ENCODE measurements at regions not wholly inside any gene's neighbourhood (a gene's known extent, or its start where the extent isn't known, plus 50 kb on each side); places are given as distances from the start of the nearest gene placed in this dataset.

DNA sequence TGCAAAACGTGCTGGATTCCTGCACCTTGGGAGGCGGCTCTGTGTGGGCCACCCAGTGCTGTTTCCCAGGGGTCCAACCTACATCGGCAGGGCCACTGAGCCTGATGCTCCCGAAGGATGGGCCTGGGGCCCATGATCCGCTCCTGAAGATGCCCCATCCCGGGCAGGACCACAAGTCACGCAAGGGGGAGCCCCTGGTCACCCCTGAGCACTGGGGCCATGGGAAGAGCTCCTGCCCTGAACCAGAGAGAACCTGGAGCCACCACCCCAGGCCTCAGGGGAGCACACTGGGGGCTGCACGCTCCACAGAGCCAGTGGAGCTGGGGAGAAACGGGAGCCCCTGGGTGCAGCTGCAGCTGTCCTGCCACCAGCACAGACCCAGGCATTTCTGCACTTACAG, 124.6 kb upstream of the SFSWAP start:
- Histone ChIP-seq H3K27ac (no peak overlapping the region), H3K4me1 (no peaks in the 10 kb centered on the region), H3K9me3 (no peaks in the 10 kb centered on the region), H3K36me3 (no peaks in the 10 kb centered on the region), H3K4me3 (no peak overlapping the region), H3K27me3 (peaks cover 0 to 10% (median 4%) of the 10 kb centered on the region in 3 donors)
- no peak for ATAC-seq
- DNase-seq = no peak
- intact Hi-C loops (cut with DNase I; ENCODE audit: low total_unique reads) (no loop called here), in situ Hi-C loops (cut with MboI; ENCODE audit: low sequenced_read_pairs in 4 of 4) (no loop called here)
- no peak for TF ChIP-seq POLR2A (IDR thresholded peaks at IDR 0.05)
- no peak for TF ChIP-seq CTCF (IDR thresholded peaks at IDR 0.05 in 4 of 5, conservative IDR thresholded peaks at IDR 0.05 in 1 of 5)

DNA sequence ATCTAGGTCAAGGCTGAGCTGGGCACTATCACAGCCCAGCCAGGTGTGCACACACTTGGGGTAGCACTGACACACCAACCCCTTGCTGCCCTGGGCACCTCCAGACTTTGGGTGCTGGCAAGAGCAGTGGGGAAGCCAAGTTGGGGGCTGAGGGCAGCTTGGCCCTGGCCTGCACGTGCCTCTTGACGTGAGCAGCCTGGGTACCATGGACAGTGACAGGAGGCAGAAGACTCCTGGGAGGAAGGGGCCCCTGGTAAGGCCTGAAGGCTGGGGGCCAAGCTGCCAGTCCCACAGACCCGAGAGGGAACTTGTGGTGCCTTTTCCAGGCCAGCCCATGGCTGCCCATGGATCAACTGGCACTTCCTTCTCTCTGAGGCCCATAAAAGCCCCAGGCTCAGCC, 124.1 kb upstream of the SFSWAP start:
- DNase-seq = no peak
- in situ Hi-C loops (cut with MboI; ENCODE audit: low sequenced_read_pairs in 4 of 4) = no loop called here
- no peaks in the 10 kb centered on the region for H3K4me1 ChIP-seq
- TF ChIP-seq POLR2A (IDR thresholded peaks at IDR 0.05) (no peak), CTCF (IDR thresholded peaks at IDR 0.05 in 4 of 5, conservative IDR thresholded peaks at IDR 0.05 in 1 of 5) (no peak)
- no peak overlapping the region for H3K4me3 ChIP-seq
- intact Hi-C loops (cut with DNase I; ENCODE audit: low total_unique reads) = no loop called here
- H3K9me3 ChIP-seq = no peaks in the 10 kb centered on the region
- ATAC-seq = no peak
- H3K36me3 ChIP-seq = no peaks in the 10 kb centered on the region
- peaks cover 0 to 10% (median 4%) of the 10 kb centered on the region in 3 donors for H3K27me3 ChIP-seq
- no peak overlapping the region for H3K27ac ChIP-seq

DNA sequence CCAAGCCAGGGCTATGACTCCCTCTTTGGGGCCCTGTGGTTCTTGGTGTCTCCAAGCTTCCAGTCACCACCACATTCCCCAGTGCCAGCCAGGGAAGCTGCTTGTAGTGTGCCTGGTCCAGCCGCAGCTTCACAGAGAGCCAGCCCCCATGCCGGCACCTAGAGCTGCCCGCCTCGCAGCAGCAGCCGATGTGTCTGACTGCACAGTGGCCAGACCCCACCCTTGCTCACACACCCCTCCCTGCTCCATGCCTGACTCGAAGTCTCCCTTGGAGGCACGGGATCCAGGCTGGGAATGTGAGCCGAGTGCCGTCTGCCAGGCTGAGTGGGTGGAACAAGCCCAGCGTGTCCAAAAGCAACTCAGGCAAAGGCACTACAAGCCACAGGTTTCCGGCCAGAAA, 123.3 kb upstream of the SFSWAP start:
- ATAC-seq = no peak
- H3K9me3 ChIP-seq = no peaks in the 10 kb centered on the region
- no peak overlapping the region for H3K27ac ChIP-seq
- intact Hi-C loops (cut with DNase I; ENCODE audit: low total_unique reads) = no loop called here
- H3K4me3 ChIP-seq = no peak overlapping the region
- H3K27me3 ChIP-seq = peaks cover 0 to 10% (median 4%) of the 10 kb centered on the region in 3 donors
- no peaks in the 10 kb centered on the region for H3K4me1 ChIP-seq
- no peaks in the 10 kb centered on the region for H3K36me3 ChIP-seq
- no peak for TF ChIP-seq POLR2A (IDR thresholded peaks at IDR 0.05)
- no peak for TF ChIP-seq CTCF (IDR thresholded peaks at IDR 0.05 in 4 of 5, conservative IDR thresholded peaks at IDR 0.05 in 1 of 5)
- DNase-seq = no peak
- in situ Hi-C loops (cut with MboI; ENCODE audit: low sequenced_read_pairs in 4 of 4) = no loop called here

DNA sequence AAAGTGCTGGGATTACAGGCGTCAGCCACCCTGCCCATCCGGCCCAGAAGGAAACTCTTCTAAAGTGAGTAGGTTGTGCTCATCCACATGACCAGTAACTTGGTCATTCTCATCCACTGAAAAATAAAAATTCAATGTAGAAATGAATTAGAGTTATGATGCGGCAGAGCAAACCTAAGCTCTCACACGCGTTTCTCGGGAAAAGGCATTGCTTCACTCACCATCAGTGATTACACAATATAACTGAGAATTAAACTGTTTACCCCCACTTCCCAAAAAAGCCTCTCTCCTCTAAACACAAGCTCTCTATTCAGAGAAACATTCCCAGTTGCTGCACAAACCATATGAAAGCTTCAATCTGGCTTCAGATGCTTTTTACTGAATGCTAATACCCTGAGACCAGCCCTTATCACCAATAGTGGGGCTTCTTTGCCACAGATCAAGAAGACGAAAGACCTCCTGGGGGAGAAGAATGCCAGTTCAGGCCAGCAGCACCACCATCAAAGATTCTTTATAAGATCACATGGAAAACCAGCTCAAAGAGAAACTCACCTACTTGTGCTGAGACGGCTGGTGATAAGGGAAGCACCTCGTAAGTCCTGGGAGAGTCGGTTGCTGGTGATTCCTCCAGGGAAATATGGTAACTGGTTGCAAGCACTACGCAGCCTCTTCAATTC, 121.5 kb upstream of the SFSWAP start:
- Histone ChIP-seq H3K27me3 (peaks cover 0 to 4% (median 0%) of the 10 kb centered on the region in 3 donors), H3K4me3 (no peak overlapping the region), H3K9me3 (no peaks in the 10 kb centered on the region), H3K36me3 (no peaks in the 10 kb centered on the region), H3K27ac (no peak overlapping the region), H3K4me1 (no peaks in the 10 kb centered on the region)
- ATAC-seq = no peak
- intact Hi-C loops (cut with DNase I; ENCODE audit: low total_unique reads) = no loop called here
- DNase-seq = no peak
- in situ Hi-C loops (cut with MboI; ENCODE audit: low sequenced_read_pairs in 4 of 4) = no loop called here
- TF ChIP-seq POLR2A (IDR thresholded peaks at IDR 0.05) (no peak), CTCF (IDR thresholded peaks at IDR 0.05 in 4 of 5, conservative IDR thresholded peaks at IDR 0.05 in 1 of 5) (no peak)

DNA sequence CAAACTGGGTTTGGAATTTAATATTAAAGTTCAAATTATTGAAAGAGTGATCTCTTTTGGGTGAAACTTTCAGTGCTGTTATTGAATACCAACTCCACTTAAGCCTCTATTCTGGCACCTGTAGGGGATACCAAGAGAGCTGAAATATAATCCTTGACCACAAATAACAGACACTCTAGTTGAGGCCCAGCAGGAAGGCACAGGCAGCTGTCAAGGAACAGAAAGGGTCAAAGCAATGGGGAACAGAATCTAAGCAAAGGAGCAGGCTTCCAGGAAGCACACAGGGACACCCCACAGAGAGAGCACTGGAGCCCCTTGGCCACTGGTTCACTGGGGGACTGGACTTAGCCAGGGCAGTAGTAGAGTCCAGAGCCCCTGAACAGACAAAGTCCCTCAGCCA, 120.9 kb upstream of the SFSWAP start:
- no peaks in the 10 kb centered on the region for H3K4me1 ChIP-seq
- H3K4me3 ChIP-seq = no peak overlapping the region
- DNase-seq = no peak
- in situ Hi-C loops (cut with MboI; ENCODE audit: low sequenced_read_pairs in 4 of 4) = no loop called here
- H3K27ac ChIP-seq = no peak overlapping the region
- H3K9me3 ChIP-seq = no peaks in the 10 kb centered on the region
- ATAC-seq = no peak
- TF ChIP-seq POLR2A (IDR thresholded peaks at IDR 0.05) (no peak), CTCF (IDR thresholded peaks at IDR 0.05 in 4 of 5, conservative IDR thresholded peaks at IDR 0.05 in 1 of 5) (no peak)
- H3K27me3 ChIP-seq = peaks cover 0 to 4% (median 0%) of the 10 kb centered on the region in 3 donors
- H3K36me3 ChIP-seq = no peaks in the 10 kb centered on the region
- intact Hi-C loops (cut with DNase I; ENCODE audit: low total_unique reads) = no loop called here

Measured in gastrocnemius medialis (tissue), 4 donors.